Prostate gland (tissue), 2 donors: ENCODE measurements at regions not wholly inside any gene's neighbourhood (a gene's known extent, or its start where the extent isn't known, plus 50 kb on each side); places are given as distances from the start of the nearest gene placed in this dataset.

ENCODE experiments used
- CTCF ChIP-seq, 4 experiments: fragments of 200-600 bp in 2 of 4; fragments of 450-650 bp in 2 of 4; sonication (generic) in 2 of 4; IDR thresholded peaks; 1 replicate in 3 of 4; 2 replicates in 1 of 4; pipeline ENCODE4 v1.5.1; 2016 to 2019; ENCODE audit warnings: antibody characterized with exemption in 4 of 4, mild to moderate bottlenecking in 2 of 4, moderate library complexity in 2 of 4
- POLR2A ChIP-seq: fragments of 450-650 bp; IDR thresholded peaks from one replicate; pipeline ENCODE4 v1.6.1; 2016; ENCODE audit warnings: antibody characterized with exemption, mild to moderate bottlenecking
- POLR2AphosphoS5 ChIP-seq: sonication (generic); formaldehyde crosslinking; IDR thresholded peaks from one replicate; pipeline ENCODE4 v1.6.1; 2017; ENCODE audit warnings: antibody characterized with exemption

GRCh38 chr21:41048145-41048544, 119.8 kb upstream of the BACE2 start:
- no peak for TF ChIP-seq CTCF (IDR thresholded peaks at IDR 0.05)
- no peak for TF ChIP-seq POLR2A
- no peak for TF ChIP-seq POLR2AphosphoS5
